Cardiac muscle cell (in vitro differentiated cells and primary cell): ENCODE measurements at regions not wholly inside any gene's neighbourhood (a gene's known extent, or its start where the extent isn't known, plus 50 kb on each side); places are given as distances from the start of the nearest gene placed in this dataset.

Experiments
- DNase-seq, 2 donors: peaks; one replicate each; pipeline versions ENCODE4 v3.0.0 to v3.0.0-alpha.2; 2010 to 2017; ENCODE audit warnings: low read depth in 1 of 2, low spot score in 1 of 2
- H3K27ac ChIP-seq: fragments of 200-600 bp; sonication (generic); 2 replicates; pipeline ENCODE4 v1.5.1; 2016
- H3K27me3 ChIP-seq: fragments of 200-600 bp; sonication (generic); 2 replicates; pipeline ENCODE4 v1.6.0; 2016; ENCODE audit warnings: control low read depth
- H3K36me3 ChIP-seq: fragments of 200-600 bp; sonication (generic); 2 replicates; pipeline ENCODE4 v1.5.1; 2016; ENCODE audit warnings: control low read depth
- H3K4me1 ChIP-seq: fragments of 200-600 bp; sonication (generic); 2 replicates; pipeline ENCODE4 v1.8.1; 2017; ENCODE audit warnings: low read depth, mild to moderate bottlenecking, mixed run types
- H3K4me3 ChIP-seq: fragments of 200-600 bp; sonication (generic); 2 replicates; pipeline ENCODE4 v1.5.1; 2016; ENCODE audit warnings: mild to moderate bottlenecking
- H3K9me3 ChIP-seq: fragments of 200-600 bp; sonication (generic); 2 replicates; pipeline ENCODE4 v1.5.1; 2017; ENCODE audit warnings: low read depth, mild to moderate bottlenecking, control low read depth
- CTCF ChIP-seq: IDR thresholded peaks from 2 replicates; pipeline ENCODE4 v1.5.1; 2012; ENCODE audit warnings: low read depth, mild to moderate bottlenecking, low read length

GRCh38 chr9:105901514-105902109, 207.3 kb downstream of the TMEM38B start:
- Histone ChIP-seq H3K4me3 (no peak overlapping the region), H3K4me1 (peaks cover 6% of the 10 kb centered on the region), H3K27ac (no peak overlapping the region), H3K9me3 (no peaks in the 10 kb centered on the region), H3K36me3 (no peaks in the 10 kb centered on the region), H3K27me3 (no peaks in the 10 kb centered on the region)
- peak; percentile 58 to 82 for DNase-seq
- TF ChIP-seq CTCF = peak; percentile 61

- H3K4me1 ChIP-seq = peaks cover 10% of the 10 kb centered on the region
- no peak overlapping the region for H3K27ac ChIP-seq
- DNase-seq = no peak
- no peak for TF ChIP-seq CTCF
- no peaks in the 10 kb centered on the region for H3K36me3 ChIP-seq
- H3K4me3 ChIP-seq = no peak overlapping the region
- H3K27me3 ChIP-seq = no peaks in the 10 kb centered on the region
- no peaks in the 10 kb centered on the region for H3K9me3 ChIP-seq
These were observed 213.7 kb downstream of the TMEM38B start for GRCh38 chr9:105908069-105908468.

- no peak overlapping the region for H3K4me3 ChIP-seq
- H3K9me3 ChIP-seq = no peaks in the 10 kb centered on the region
- H3K4me1 ChIP-seq = peaks cover 10% of the 10 kb centered on the region
- no peak for TF ChIP-seq CTCF
- peak overlapping the region; percentile 41 for H3K27ac ChIP-seq
- no peaks in the 10 kb centered on the region for H3K36me3 ChIP-seq
- H3K27me3 ChIP-seq = no peaks in the 10 kb centered on the region
- DNase-seq = peak; percentile 6 to 29
These were observed 217.0 kb downstream of the TMEM38B start for GRCh38 chr9:105911104-105911911.

- TF ChIP-seq CTCF = no peak
These were observed 218.0 kb downstream of the TMEM38B start for GRCh38 chr9:105912157-105912862.

GRCh38 chr9:105912863-105913516, 218.6 kb downstream of the TMEM38B start:
- peak in 1 of 2 donors; percentile 11 for DNase-seq
- H3K4me3 ChIP-seq = no peak overlapping the region
- no peak overlapping the region for H3K27ac ChIP-seq
- peaks cover 10% of the 10 kb centered on the region for H3K4me1 ChIP-seq
- H3K27me3 ChIP-seq = no peaks in the 10 kb centered on the region
- H3K36me3 ChIP-seq = no peaks in the 10 kb centered on the region
- no peaks in the 10 kb centered on the region for H3K9me3 ChIP-seq
- TF ChIP-seq CTCF = no peak

More at GRCh38 chr9:105912157-105912862, 218.0 kb downstream of the TMEM38B start:
- H3K27ac ChIP-seq = no peak overlapping the region
- H3K4me1 ChIP-seq = peaks cover 10% of the 10 kb centered on the region
- no peaks in the 10 kb centered on the region for H3K36me3 ChIP-seq
- no peaks in the 10 kb centered on the region for H3K27me3 ChIP-seq
- H3K4me3 ChIP-seq = no peak overlapping the region
- no peaks in the 10 kb centered on the region for H3K9me3 ChIP-seq
- DNase-seq = no peak
